Smooth muscle cell of the brain vasculature (primary cell): ENCODE measurements at regions not wholly inside any gene's neighbourhood (a gene's known extent, or its start where the extent isn't known, plus 50 kb on each side); places are given as distances from the start of the nearest gene placed in this dataset.
"Not testable (repeated sequence)": the region's sequence is repeated elsewhere in the genome, so short reads cannot be mapped to it uniquely, and the experiment has no call there.

Source experiments
- DNase-seq: peaks from one replicate; pipeline ENCODE4 v3.0.0-alpha.2; 2012; ENCODE audit warnings: low read depth, low spot score

DNA sequence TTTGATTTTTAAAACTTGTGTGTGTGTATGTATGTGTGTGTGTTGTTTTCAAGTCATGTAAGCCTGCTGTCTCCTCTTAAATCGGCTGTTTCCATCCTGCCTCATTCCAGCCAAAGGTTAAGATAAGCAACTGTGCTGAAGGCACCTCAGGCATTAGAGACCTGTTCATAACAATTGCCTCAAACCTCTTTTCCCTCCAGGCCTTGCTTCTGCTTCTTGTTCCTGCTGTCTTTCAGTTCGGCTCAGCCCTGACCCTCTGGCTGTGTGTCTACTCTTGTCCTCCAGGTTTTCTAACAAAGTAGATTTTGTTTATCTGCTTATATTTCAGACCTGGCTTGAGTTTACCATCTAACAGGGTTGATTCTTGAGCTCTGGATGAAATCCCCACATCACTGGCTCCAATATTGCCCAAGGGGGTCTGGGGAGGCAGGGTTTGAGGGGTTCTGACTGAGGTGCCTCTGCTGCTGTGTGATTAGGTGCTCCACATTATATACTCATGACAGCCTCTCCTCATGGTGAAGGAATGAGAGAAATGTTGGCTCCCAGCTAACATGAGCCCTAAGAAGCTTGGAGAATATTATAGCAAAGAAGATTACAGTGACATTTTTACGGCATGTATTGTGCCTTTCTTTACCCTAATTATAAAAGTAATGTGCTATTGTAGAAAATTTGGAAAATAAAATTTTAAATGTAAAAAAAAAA lies 229.7 kb upstream of the PIK3R1 start:
- no peak for DNase-seq

DNA sequence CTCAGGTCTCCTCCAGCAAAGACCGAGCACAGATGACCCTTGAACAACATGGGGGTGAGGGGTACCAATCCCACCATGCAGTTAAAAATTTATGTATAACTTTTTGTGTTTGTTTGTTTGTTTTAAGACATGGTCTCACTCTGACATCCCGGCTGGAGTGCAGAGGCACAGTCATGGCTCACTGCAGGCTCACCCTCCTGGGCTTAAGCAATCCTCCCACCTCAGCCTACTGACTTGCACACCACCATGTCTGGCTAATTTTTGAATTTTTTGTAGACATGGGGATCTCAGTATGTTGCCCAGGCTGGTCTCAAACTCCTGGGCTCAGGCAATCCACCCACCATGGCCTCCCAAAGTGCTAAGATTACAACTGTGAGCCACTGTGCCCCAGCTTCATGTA lies 231.0 kb upstream of the PIK3R1 start:
- no peak for DNase-seq

DNA sequence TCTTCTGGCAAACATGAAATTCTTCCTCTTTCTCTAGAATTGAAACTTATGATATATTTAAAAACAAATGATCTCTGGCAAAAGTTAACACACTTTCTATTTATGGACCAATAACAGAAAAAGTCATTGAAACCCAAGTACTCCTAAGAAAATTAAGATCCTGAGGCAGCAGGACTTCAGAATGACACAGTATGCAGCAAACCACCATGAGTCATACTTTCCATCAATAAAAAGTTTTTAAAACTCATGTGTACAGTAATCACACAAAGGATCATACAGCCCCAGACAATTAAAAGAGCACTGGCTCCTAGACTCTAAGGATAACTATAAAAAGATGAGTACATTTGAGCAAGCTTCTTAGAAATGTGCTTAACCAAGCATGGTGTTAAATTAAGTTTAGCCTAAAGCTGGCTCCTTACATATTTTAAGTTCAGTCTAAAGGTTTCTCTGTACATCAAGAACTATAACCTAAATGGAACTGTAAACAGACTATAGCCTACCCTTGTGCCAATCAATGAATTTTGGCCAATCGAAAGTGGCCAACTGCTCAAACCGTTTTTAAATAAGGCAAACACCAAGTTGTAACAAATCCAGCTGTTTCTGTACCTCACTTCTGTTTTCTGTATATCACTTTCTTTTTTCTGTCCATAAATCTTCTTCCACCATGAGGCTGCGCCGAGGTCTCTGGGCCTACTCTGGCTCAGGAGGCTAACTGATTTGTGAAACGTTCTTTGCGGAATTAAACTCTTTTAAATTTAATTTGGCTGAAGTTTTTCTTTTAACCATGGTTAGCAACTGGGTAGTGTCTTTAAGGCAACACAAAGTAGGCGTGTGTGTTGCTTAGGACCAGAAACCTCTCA lies 232.1 kb upstream of the PIK3R1 start:
- DNase-seq, result no peak

DNA sequence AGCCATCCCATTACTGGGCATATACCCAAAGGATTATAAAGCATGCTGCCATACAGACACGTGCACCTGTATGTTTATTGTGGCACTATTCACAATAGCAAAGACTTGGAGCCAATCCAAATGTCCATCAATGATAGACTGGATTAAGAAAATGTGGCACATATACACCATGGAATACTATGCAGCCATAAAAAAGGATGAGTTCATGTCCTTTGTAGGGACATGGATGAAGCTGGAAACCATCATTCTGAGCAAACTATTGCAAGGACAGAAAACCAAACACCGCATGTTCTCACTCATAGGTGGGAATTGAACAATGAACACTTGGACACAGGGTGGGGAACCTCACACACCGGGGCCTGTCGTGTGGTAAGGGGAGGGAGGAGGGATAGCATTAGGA lies 233.4 kb upstream of the PIK3R1 start:
- DNase-seq, result not testable (repeated sequence)

DNA sequence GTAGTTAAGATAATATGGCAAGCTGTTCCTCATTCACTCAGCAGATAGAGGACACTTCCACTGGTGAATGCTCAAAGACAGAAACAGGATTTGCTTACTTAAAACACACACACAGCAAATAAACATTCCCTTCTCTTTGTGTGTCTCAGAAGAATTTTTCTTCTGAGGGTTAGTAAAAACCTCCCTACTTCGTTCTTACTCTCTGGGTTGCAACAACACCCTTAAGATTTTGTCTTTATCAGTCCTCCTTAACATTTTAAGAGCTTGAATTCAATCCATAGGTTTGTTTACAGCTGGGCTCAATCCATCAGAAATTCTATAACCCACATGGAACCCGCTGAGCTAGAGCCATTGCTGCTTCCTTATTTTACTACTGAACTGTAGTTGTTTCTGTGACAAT lies 237.4 kb upstream of the PIK3R1 start:
- DNase-seq, result no peak

DNA sequence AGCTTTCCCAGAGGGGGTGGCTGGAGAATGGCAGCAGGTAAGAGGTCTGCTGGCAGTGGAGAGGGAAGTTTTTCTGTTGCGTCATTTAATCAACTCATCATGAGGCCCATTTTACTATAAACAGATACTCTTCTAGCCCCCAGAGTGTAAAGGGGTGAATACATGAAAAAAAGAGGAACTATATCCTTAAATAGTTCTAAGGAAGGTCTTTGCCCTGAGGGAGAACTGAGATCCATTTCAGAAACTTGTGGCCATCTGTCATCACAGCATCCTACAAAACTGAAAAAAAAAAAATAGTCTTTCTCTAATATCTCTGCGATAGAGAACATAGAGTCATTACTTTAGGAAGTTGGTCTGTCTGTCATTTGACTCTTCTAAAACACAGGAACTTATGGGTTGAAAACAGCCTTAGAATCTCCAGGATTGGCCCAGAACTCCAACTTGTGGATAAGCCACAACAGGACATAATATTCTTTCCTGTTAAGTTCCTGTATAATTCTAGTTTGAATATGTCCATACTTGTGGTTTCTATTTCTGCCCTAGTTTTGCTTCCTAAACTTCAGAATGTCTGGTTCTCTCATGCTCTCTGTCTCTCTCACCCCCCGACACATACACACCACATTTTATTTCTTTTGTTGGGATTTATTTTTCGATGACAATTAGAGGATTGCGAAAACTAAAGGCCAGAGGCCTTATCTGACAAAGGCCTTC lies 238.5 kb upstream of the PIK3R1 start:
- DNase-seq, result no peak

DNA sequence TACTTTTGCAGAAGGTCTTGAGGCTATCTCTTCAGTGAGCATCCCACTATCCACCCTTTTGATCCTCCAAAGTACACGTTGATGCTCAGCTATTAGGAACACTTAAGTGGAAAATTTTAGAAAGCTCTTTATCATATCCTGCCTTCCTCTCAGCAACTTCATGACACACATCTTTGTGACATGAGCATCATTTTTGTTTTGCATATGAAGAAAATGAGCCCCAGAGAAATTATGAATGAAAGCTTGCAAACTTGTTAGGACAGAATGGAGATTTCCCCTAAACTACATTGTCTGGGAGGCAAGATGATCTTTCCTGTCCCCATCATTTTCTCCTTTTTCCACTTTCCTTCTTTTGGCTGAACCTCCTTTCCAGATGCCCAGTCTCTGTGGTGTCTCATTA lies 239.4 kb upstream of the PIK3R1 start:
- no peak for DNase-seq

DNA sequence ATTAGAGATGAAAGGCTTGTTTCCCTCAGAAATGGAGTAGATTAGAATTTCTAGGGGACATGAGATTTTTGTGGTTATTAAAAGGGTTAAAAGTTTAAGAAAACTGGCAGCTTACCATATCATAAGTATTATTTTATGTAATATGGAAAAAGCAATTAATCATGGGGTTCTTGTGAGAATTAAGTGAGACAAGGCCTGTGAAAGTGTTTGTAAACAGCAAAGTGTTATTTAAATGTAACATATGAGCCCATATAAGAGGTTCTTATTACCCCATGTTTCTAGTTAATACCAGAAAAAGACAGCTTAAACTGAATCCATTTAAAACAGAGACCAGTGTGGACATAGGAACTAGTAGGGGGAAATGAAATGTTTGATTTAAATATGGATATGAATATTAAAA lies 241.1 kb upstream of the PIK3R1 start:
- DNase-seq, result no peak

DNA sequence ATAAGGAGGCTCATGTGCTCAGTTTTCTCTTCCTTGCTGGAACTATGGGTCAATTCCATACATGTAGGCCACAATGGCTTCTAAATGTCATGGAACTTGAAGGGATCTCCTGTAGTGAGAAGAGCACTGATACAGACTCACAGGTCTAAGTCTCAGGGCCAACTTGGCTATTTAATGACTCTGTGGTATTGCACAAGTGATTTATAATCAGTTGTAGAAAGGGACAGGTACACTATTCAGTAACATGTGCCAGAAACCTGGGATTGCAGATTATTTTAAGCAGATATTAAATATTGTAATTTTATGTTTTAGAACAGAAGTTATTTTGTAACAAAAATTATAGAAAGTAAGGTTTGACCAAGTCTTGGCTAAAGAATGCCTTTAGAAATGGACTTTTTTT lies 241.5 kb upstream of the PIK3R1 start:
- DNase-seq, result no peak

DNA sequence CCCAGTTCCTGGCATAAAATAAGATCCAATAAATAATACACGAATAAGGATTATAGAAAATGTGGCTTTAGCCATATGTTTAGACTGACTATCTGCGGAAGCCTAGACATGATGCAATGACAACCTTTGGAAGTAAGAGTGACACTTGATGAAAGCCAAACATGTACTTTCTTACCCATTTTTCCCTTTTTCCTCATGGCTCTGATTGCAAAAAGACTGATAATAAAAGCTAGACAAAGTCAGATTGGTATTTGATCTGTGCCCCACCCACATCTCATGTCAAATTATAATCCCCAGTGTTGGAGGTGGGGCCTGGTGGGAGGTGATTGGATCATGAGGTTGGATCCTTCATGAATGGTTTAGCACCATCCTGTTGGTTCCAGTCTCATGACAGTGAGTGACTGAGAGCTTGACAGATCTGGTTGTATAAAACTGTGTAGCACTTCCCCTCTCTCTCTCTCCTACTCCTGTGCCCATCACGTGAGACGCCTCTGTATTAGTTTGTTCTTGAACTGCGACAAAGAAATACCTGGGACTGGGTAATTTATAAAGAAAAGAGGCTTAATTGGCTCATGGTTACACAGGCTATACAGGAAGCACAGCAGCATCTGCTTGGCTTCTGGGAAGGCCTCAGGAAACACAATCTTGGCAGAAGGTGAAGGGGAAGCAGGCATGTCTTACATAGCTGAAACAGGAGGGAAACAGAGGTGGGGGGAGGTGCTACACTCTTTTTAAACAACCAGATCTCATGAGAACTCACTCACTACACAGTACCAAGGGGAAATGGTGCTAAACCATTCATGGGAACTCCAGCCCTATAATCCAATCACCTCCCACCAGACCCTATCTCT lies 243.4 kb upstream of the PIK3R1 start:
- DNase-seq, result no peak

DNA sequence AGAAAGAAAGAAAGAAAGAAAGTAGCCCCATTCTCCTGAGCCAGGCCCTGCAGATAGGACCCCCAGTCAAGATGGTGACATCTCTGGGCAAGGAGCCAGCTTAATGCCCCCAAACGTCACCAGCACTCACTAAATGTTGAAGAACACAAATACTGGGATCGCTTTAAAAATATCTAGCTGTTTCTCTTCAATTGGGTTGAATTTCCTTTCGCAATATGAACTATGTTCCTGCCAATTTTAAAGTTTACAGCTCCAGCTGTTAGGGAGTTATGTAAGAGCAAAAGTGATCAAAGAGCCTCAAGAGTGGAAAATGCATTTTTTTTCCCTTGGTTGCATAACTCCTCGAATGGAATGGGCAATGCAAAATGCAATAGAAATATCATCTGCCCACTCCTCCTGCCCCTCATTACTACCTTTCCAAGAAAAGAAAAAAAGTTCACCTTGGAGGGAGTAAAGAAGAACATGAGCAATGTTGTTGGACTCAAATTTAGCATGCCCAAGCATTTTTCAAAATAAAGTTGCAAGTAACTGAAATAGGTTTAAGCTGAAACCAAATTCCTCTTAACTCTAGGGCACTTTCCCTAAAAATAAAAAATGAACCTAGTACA lies 244.2 kb upstream of the PIK3R1 start:
- DNase-seq, result no peak

DNA sequence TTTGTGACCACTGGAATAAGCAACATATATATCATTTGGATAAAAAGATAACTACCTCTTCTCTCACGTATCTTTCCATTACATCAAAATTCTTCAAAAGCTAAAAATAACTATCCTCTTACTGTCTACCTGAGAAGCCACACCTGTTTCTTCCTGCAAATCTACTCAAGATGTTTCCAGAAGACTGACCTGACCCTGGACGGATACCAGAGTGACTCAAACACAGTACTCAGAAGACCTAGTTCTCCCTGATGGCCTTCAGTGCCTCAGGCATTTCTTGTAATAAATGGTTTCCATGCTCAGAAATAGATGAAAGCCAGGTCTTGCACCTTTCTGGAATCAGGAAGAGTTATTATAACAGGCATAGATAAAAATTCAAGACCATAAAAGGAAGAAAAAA lies 245.9 kb upstream of the PIK3R1 start:
- no peak for DNase-seq

DNA sequence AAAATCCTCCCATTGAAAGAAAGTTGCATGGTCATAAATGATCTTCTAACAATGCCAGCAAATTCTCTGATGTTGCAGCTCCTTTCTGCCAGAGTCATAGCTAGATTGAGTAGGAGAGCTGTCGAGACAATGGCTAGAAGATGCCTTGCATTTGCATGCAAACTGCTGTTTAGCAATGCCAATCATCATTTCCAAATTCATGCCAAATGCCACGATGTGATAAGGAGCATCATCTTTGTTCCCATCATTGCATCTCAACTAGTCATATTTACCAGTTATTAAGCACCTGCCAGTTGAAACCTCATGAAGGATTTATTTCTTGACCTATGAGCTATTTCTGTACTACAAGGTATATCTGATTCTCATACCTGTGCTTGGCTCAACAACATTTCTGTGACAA lies 246.4 kb upstream of the PIK3R1 start:
- no peak for DNase-seq

DNA sequence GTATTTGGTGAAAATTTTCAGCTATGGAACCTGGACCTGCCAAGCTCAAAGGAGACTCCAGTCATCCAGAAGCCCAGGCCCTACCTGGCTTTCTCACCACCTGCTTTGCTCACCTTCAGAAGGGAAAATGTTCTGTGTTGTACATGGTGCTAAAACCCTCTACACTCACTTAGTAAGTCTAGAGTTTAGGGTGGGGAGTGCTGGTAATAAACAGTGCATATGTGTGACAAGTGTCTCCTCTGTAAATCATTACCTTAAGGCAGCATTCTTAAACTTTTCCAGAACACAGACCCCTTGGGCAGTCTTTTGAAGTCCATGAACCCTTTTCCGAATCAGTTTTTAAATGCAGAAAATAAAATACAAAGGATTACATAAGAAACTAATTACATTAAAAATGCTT lies 248.8 kb upstream of the PIK3R1 start:
- no peak for DNase-seq

DNA sequence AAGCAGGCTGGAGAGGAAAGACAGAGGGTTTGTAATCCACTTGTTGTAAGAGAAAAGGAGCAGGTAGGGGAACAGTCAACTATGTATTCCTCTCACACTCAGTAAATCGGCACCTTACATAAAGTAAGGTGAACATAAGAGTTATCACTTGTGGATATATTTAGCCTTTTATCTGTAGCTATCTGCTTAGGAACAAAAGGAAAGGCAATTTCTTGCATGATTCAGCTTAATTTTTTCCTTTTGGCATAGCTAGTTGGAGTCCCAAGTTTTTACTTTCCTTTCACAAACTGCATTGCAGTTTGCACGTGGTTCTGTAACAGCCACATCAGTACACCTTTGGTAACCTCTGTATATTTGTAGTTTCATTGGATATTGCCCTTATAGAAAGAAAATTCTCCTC lies 250.9 kb upstream of the PIK3R1 start:
- DNase-seq, result no peak

DNA sequence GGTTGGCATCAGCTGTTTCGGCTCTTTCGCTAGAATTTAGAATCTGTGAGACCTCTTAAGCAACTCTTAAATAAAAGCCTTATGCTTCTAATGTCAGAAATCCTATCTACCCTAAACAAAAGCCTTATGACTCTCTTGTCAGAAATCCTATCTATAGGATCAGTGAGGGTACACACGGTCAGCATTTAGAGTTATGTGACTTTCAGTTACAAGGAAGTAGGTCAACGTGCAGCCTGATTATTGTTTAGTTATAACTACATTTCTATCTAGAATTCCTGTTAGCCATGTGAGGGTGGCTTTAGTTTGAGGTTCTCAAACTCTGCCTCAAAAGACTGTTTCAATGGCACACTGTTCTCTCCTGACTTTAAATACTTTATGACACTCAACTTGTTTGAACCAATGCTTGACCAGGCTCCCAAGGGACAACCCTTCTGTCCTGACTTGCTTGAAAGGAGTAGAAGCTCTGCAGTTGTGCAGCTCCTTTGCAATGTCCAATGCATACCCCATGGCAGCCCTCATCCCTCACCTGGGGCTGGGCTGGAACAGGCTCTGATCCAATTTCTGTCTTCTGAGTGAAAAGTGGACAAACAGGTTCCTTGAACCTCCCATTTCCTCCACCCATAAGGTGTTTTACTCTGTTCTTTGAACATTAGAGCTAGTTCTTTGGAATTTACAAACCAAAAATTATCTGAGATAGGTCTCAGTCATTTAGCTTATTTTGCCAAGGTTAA lies 251.6 kb upstream of the PIK3R1 start:
- DNase-seq, result no peak

DNA sequence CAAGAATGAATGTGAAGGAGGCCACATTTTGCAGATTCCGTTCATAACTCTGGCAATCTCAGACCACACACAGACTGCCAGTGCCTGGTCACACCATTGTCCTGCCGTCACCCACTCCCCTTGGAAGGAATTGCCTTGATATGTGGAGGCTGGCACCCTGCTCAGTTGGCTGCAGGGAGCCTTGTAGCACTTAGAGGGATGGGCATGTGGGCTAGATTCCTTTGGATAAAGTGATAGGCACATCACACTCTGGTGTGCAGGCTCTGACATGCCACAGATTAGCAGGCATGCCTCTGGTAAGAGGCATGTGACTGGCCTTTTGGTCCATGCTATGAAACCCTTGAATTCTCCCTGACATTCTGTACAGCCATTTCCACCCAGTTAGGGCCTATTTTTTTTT lies 254.6 kb upstream of the PIK3R1 start:
- DNase-seq, result no peak

DNA sequence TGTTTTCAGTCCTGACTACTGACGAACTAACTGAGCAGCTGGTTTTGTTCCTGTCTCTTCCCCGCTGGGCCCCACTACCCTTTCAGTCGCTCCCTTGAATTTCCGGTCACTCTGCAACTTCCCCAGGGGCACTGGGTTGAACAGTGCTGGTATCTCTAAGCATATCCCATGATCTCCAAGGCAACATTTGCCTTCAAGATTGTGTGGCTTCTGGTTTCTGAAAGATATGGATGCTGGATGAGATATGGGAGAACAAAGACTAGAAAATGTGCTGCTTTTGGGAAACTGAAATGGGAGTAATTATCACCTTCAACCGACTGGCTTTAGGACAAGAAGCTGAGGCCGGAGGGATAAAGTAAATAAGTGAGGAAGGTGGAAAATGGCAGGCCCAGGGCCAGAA lies 258.2 kb upstream of the PIK3R1 start:
- DNase-seq, result no peak

DNA sequence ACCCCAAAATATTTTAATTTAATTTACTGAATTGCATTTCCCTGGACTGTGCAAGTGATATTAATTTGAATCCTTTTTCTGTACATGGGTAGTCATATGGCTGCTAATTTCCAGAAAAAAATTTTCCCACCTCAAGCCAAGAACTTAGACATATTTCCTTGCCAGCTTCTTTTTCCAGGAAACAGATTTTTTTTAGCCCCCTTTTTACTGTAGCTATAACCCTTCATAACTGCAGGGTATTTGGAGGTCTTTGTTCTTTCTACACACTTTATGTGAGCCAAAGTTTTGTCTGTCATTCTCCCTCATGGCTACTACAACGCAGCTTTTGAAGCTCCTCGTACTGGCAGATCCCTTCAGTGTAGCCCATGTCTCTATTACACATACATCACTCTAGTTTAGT lies 261.2 kb upstream of the PIK3R1 start:
- no peak for DNase-seq

DNA sequence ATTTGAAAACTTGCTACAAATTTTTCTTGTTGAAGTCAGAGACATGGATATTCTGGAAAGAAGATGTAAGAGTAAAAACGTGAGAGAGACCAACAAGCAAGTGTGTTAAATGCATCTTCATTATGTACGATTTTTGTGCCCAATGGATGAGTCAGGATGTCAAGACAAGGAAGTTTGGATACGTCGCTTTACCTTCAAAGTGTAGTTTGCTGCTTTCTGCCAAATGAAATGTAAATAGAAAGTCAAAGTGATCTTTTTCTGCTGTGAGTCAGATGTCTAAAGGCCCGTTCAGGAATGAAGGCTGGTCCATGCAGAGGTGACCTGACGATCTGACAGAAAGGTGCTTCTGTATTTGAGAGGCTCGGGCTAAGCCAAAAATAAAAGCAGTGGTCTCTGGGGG lies 273.1 kb upstream of the PIK3R1 start:
- DNase-seq, result no peak
